H9 (cell line): ENCODE measurements at regions not wholly inside any gene's neighbourhood (a gene's known extent, or its start where the extent isn't known, plus 50 kb on each side); places are given as distances from the start of the nearest gene placed in this dataset.

Experiments used
- DNase-seq: peaks from one replicate; pipeline ENCODE4 v3.0.0-alpha.2; 2017
- H2AFZ ChIP-seq: one replicate; pipeline ENCODE4 v1.6.1; 2013; ENCODE audit warnings: mild to moderate bottlenecking, low read length, control low read depth, moderate library complexity
- H2AK5ac ChIP-seq: 2 replicates; pipeline ENCODE4 v1.6.1; 2013; ENCODE audit warnings: low read length, control low read depth, mixed read lengths; ENCODE audit not compliant: insufficient read length
- H2BK120ac ChIP-seq: one replicate; pipeline ENCODE4 v1.6.1; 2013; ENCODE audit warnings: low read depth, mild to moderate bottlenecking, low read length, control low read depth, inconsistent platforms; ENCODE audit not compliant: poor library complexity, severe bottlenecking
- H2BK12ac ChIP-seq: 2 replicates; pipeline ENCODE4 v1.6.1; 2013; ENCODE audit warnings: low read length, control low read depth, mixed read lengths, low read depth; ENCODE audit not compliant: insufficient read length
- H2BK15ac ChIP-seq: 2 replicates; pipeline ENCODE4 v1.6.1; 2013; ENCODE audit warnings: low read depth, low read length, control low read depth
- H2BK20ac ChIP-seq: one replicate; pipeline ENCODE4 v1.6.1; 2013; ENCODE audit warnings: low read depth, mild to moderate bottlenecking, low read length, control low read depth, inconsistent platforms; ENCODE audit not compliant: poor library complexity, severe bottlenecking
- H2BK5ac ChIP-seq: 2 replicates; pipeline ENCODE4 v1.6.1; 2013; ENCODE audit warnings: low read length, control low read depth, mixed read lengths; ENCODE audit not compliant: insufficient read length
- H3K14ac ChIP-seq: 2 replicates; pipeline ENCODE4 v1.6.1; 2013; ENCODE audit warnings: low read length, control low read depth; ENCODE audit not compliant: insufficient read depth
- H3K18ac ChIP-seq: 2 replicates; pipeline ENCODE4 v1.6.1; 2013; ENCODE audit warnings: low read depth, mild to moderate bottlenecking, mixed read lengths, low read length, control low read depth; ENCODE audit not compliant: insufficient read length
- H3K23ac ChIP-seq: 2 replicates; pipeline ENCODE4 v1.6.1; 2013; ENCODE audit warnings: low read length, control low read depth, mixed read lengths, low read depth; ENCODE audit not compliant: insufficient read length
- H3K23me2 ChIP-seq: 2 replicates; pipeline ENCODE4 v1.6.1; 2013; ENCODE audit warnings: low read depth, mild to moderate bottlenecking, mixed read lengths, low read length, control low read depth; ENCODE audit not compliant: insufficient read length, poor library complexity, severe bottlenecking
- H3K27ac ChIP-seq: 2 replicates; pipeline ENCODE4 v1.5.1; 2013; ENCODE audit warnings: low read length, control low read depth, mixed read lengths, low read depth; ENCODE audit not compliant: insufficient read length
- H3K27me3 ChIP-seq: 2 replicates; pipeline ENCODE4 v1.6.1; 2013; ENCODE audit warnings: low read length, control low read depth, inconsistent platforms; ENCODE audit not compliant: insufficient read depth
- H3K4ac ChIP-seq: 2 replicates; pipeline ENCODE4 v1.6.1; 2013; ENCODE audit warnings: low read depth, mild to moderate bottlenecking, control low read depth, inconsistent platforms, low read length, moderate library complexity
- H3K4me1 ChIP-seq: 2 replicates; pipeline ENCODE4 v1.6.1; 2013; ENCODE audit warnings: low read length, control low read depth, inconsistent platforms; ENCODE audit not compliant: insufficient read depth
- H3K4me2 ChIP-seq: 2 replicates; pipeline ENCODE4 v1.6.1; 2013; ENCODE audit warnings: low read length, control low read depth, mixed read lengths; ENCODE audit not compliant: insufficient read length, insufficient read depth
- H3K56ac ChIP-seq: 2 replicates; pipeline ENCODE4 v1.6.1; 2013; ENCODE audit warnings: low read depth, mild to moderate bottlenecking, mixed read lengths, low read length, control low read depth; ENCODE audit not compliant: insufficient read length
- H3K79me1 ChIP-seq: 2 replicates; pipeline ENCODE4 v1.6.1; 2013; ENCODE audit warnings: low read depth, mild to moderate bottlenecking, moderate library complexity, low read length, control low read depth, inconsistent platforms; ENCODE audit not compliant: insufficient read depth, poor library complexity, severe bottlenecking
- H3K79me2 ChIP-seq: 2 replicates; pipeline ENCODE4 v1.6.1; 2013; ENCODE audit warnings: low read length, control low read depth, inconsistent platforms; ENCODE audit not compliant: insufficient read depth
- H3K9ac ChIP-seq: 2 replicates; pipeline ENCODE4 v1.6.1; 2013; ENCODE audit warnings: low read length, control low read depth, mixed read lengths; ENCODE audit not compliant: insufficient read length; ENCODE audit errors: extremely low read depth
- H3K9me3 ChIP-seq: one replicate; pipeline ENCODE4 v1.6.1; 2013; ENCODE audit warnings: low read depth, low read length, inconsistent platforms; ENCODE audit not compliant: control insufficient read depth
- H3T11ph ChIP-seq: one replicate; pipeline ENCODE4 v1.6.1; 2013; ENCODE audit warnings: mild to moderate bottlenecking, low read length, control low read depth, inconsistent platforms
- H4K20me1 ChIP-seq: one replicate; pipeline ENCODE4 v1.6.1; 2013; ENCODE audit not compliant: control insufficient read depth, insufficient read length, insufficient read depth
- H4K5ac ChIP-seq: 2 replicates; pipeline ENCODE4 v1.6.1; 2013; ENCODE audit warnings: low read depth, mild to moderate bottlenecking, mixed read lengths, low read length, control low read depth; ENCODE audit not compliant: insufficient read length
- H4K8ac ChIP-seq: replicated peaks from 2 replicates; pipeline ENCODE4 v1.6.1; 2013; ENCODE audit warnings: low read length, control low read depth, mixed read lengths, low read depth; ENCODE audit not compliant: insufficient read length
- H4K91ac ChIP-seq: 2 replicates; pipeline ENCODE4 v1.6.1; 2013; ENCODE audit warnings: low read depth, mild to moderate bottlenecking, moderate library complexity, mixed read lengths, low read length, control low read depth; ENCODE audit not compliant: insufficient read length
- H3K27ac Mint-ChIP-seq, 3 experiments: 2 replicates in 2 of 3; 3 replicates in 1 of 3; pipeline ENCODE4 v1.8.0; 2020 to 2021; ENCODE audit warnings: mixed read lengths in 3 of 3, mild to moderate bottlenecking in 1 of 3, moderate library complexity in 1 of 3
- H3K27me3 Mint-ChIP-seq: 2 replicates; pipeline ENCODE4 v1.8.0; 2021; ENCODE audit warnings: low read depth, mild to moderate bottlenecking, moderate library complexity, mixed read lengths
- H3K36me3 Mint-ChIP-seq, 3 experiments: 2 replicates in 2 of 3; 3 replicates in 1 of 3; pipeline ENCODE4 v1.8.0; 2020 to 2021; ENCODE audit warnings: low read depth in 3 of 3, mixed read lengths in 3 of 3; ENCODE audit not compliant: insufficient read depth in 1 of 3
- H3K4me1 Mint-ChIP-seq, 2 experiments: 2 replicates each; pipeline ENCODE4 v1.8.0; 2020; ENCODE audit warnings: mixed read lengths in 2 of 2
- H3K4me3 Mint-ChIP-seq, 2 experiments: 2 replicates in 1 of 2; 3 replicates in 1 of 2; pipeline ENCODE4 v1.8.0; 2020 to 2021; ENCODE audit warnings: mild to moderate bottlenecking in 2 of 2, mixed read lengths in 2 of 2, moderate library complexity in 1 of 2
- H3K9me3 Mint-ChIP-seq, 2 experiments: 2 replicates in 1 of 2; 3 replicates in 1 of 2; pipeline ENCODE4 v1.8.0; 2020; ENCODE audit warnings: mild to moderate bottlenecking in 2 of 2, mixed read lengths in 2 of 2, moderate library complexity in 1 of 2
- CTCF ChIP-seq: fragments of 200-600 bp; sonication (generic); conservative IDR thresholded peaks from 3 replicates; pipeline ENCODE4 v1.8.0; 2021; ENCODE audit warnings: antibody characterized with exemption, mild to moderate bottlenecking
- WGBS: extraction: QIAGEN DNeasy Blood & Tissue Kit; methylation state at CpG from one replicate; pipeline ENCODE4 v1.1.7; 2013; ENCODE audit warnings: missing lambda C conversion rate, low lambda C conversion rate, mixed read lengths; ENCODE audit not compliant: insufficient read length; ENCODE audit errors: extremely low coverage; 5-methylcytosine and 5-hydroxymethylcytosine counted together

- H2BK5ac ChIP-seq: no peak overlapping the region
- no peak overlapping the region for H3K27ac ChIP-seq
- H2BK12ac ChIP-seq: no peak overlapping the region
- no peak overlapping the region for H3K4ac ChIP-seq
- no peak overlapping the region for H4K91ac ChIP-seq
- H3K4me2 ChIP-seq: no peak overlapping the region
- H3K23me2 ChIP-seq: no peaks in the 10 kb centered on the region
- no peak overlapping the region for H3K23ac ChIP-seq
- H3K36me3 Mint-ChIP-seq: no peaks in the 10 kb centered on the region; a peak in 1 of 7 replicates
- no peak overlapping the region for H4K5ac ChIP-seq
- TF ChIP-seq CTCF: no peak
- H4K20me1 ChIP-seq: no peaks in the 10 kb centered on the region
- H3K9ac ChIP-seq: no peak overlapping the region
- H2BK15ac ChIP-seq: no peak overlapping the region
- no peak overlapping the region for H2AFZ ChIP-seq
- H3K9me3 ChIP-seq: no peaks in the 10 kb centered on the region
- H3K27me3 Mint-ChIP-seq: no peaks in the 10 kb centered on the region
- H4K8ac ChIP-seq: no peak overlapping the region
- H3K4me3 Mint-ChIP-seq: no peak overlapping the region
- no peak overlapping the region for H3K27ac Mint-ChIP-seq
- H2AK5ac ChIP-seq: no peak overlapping the region
- no peaks in the 10 kb centered on the region for H3K4me1 ChIP-seq
- H3K79me2 ChIP-seq: no peaks in the 10 kb centered on the region
- no peak overlapping the region for H3K14ac ChIP-seq
- H2BK20ac ChIP-seq: no peak overlapping the region
- DNase-seq: no peak
- H3K18ac ChIP-seq: no peak overlapping the region
- no peak overlapping the region for H3T11ph ChIP-seq
- no peaks in the 10 kb centered on the region for H3K27me3 ChIP-seq
- no peak overlapping the region for H2BK120ac ChIP-seq
- no peaks in the 10 kb centered on the region; a peak in 1 of 5 replicates for H3K9me3 Mint-ChIP-seq
- no peaks in the 10 kb centered on the region for H3K79me1 ChIP-seq
- no CpG with 5 or more reads among the region's 5 CpGs for WGBS
- H3K56ac ChIP-seq: no peak overlapping the region
- peaks cover 5 to 10% of the 10 kb centered on the region in 2 experiments for H3K4me1 Mint-ChIP-seq
Observed at GRCh38 chr20:16111172-16111832, 461.9 kb downstream of the KIF16B start.
